ENCODE measurements at regions not wholly inside any gene's neighbourhood (a gene's known extent, or its start where the extent isn't known, plus 50 kb on each side); places are given as distances from the start of the nearest gene placed in this dataset.

GRCh38 chr12:126342866-126343265 lies 1277.6 kb downstream of the AACS start:
- DNase-seq = no peak

- no peak for DNase-seq
These were observed 1278.1 kb downstream of the AACS start for GRCh38 chr12:126343321-126343720.

GRCh38 chr12:126346087-126346486 lies 1280.9 kb downstream of the AACS start:
- no peak for DNase-seq

- DNase-seq = no peak
These were observed 1282.2 kb downstream of the AACS start for GRCh38 chr12:126347421-126347820.

- DNase-seq = no peak
These were observed 1284.1 kb downstream of the AACS start for GRCh38 chr12:126349383-126349782.

- DNase-seq = no peak
These were observed 1288.4 kb downstream of the AACS start for GRCh38 chr12:126353604-126354003.

- DNase-seq = no peak
These were observed 1289.4 kb downstream of the AACS start for GRCh38 chr12:126354633-126355032.

- no peak for DNase-seq
These were observed 1290.1 kb downstream of the AACS start for GRCh38 chr12:126355346-126355745.

- DNase-seq = no peak
These were observed 1293.6 kb downstream of the AACS start for GRCh38 chr12:126358806-126359205.

GRCh38 chr12:126359216-126359615 lies 1294.0 kb downstream of the AACS start:
- no peak for DNase-seq

GRCh38 chr12:126361804-126362203 lies 1296.6 kb downstream of the AACS start:
- no peak for DNase-seq

- DNase-seq = no peak
These were observed 1297.3 kb downstream of the AACS start for GRCh38 chr12:126362493-126362892.

GRCh38 chr12:126362964-126363363 lies 1297.7 kb downstream of the AACS start:
- no peak for DNase-seq

GRCh38 chr12:126369487-126370463 lies 1304.5 kb downstream of the AACS start:
- no peak for DNase-seq

GRCh38 chr12:126383506-126383905 lies 1318.3 kb downstream of the AACS start:
- DNase-seq = no peak

- no peak for DNase-seq
These were observed 1318.9 kb downstream of the AACS start for GRCh38 chr12:126384026-126384564.

- DNase-seq = no peak
These were observed 1320.5 kb downstream of the AACS start for GRCh38 chr12:126385785-126386184.

- no peak for DNase-seq
These were observed 1324.1 kb downstream of the AACS start for GRCh38 chr12:126389220-126389841.

- no peak for DNase-seq
These were observed 1324.7 kb downstream of the AACS start for GRCh38 chr12:126389961-126390360.

GRCh38 chr12:126390969-126391566 lies 1325.8 kb downstream of the AACS start:
- DNase-seq = no peak

GRCh38 chr12:126396536-126396935 lies 1331.3 kb downstream of the AACS start:
- no peak for DNase-seq

GRCh38 chr12:126397071-126397581 lies 1331.9 kb downstream of the AACS start:
- no peak for DNase-seq

- DNase-seq = no peak
These were observed 1332.4 kb downstream of the AACS start for GRCh38 chr12:126397660-126398059.
